ENCODE measurements at regions not wholly inside any gene's neighbourhood (a gene's known extent, or its start where the extent isn't known, plus 50 kb on each side); places are given as distances from the start of the nearest gene placed in this dataset.

- Histone ChIP-seq H3K4me3 (no peak overlapping the region), H3K4me1 (no peaks in the 10 kb centered on the region), H3K36me3 (ENCODE audit: insufficient read depth in 1 of 2, low read depth in 1 of 2) (no peaks in the 10 kb centered on the region), H3K9me3 (no peaks in the 10 kb centered on the region), H3K27ac (no peak overlapping the region), H3K27me3 (ENCODE audit: insufficient read depth in 3 of 3, low read length in 2 of 3) (no peaks in the 10 kb centered on the region)
- TF ChIP-seq, protein P1, sequence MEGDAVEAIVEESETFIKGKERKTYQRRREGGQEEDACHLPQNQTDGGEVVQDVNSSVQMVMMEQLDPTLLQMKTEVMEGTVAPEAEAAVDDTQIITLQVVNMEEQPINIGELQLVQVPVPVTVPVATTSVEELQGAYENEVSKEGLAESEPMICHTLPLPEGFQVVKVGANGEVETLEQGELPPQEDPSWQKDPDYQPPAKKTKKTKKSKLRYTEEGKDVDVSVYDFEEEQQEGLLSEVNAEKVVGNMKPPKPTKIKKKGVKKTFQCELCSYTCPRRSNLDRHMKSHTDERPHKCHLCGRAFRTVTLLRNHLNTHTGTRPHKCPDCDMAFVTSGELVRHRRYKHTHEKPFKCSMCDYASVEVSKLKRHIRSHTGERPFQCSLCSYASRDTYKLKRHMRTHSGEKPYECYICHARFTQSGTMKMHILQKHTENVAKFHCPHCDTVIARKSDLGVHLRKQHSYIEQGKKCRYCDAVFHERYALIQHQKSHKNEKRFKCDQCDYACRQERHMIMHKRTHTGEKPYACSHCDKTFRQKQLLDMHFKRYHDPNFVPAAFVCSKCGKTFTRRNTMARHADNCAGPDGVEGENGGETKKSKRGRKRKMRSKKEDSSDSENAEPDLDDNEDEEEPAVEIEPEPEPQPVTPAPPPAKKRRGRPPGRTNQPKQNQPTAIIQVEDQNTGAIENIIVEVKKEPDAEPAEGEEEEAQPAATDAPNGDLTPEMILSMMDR (IDR thresholded peaks at IDR 0.05), result no peak
- WGBS, 3 donors, result 87 to 91% (median 90%) methylated on average over 8 of the region's 8 CpGs
- DNase-seq (no peak), ATAC-seq (no peak)
- intact Hi-C loops (cut with DNase I), result no loop called here
These were observed 123.2 kb downstream of the MC4R start for GRCh38 chr18:60249388-60249787.

- H3K36me3 ChIP-seq (ENCODE audit: insufficient read depth in 1 of 2, low read depth in 1 of 2), result no peaks in the 10 kb centered on the region
- H3K9me3 ChIP-seq, result no peaks in the 10 kb centered on the region
- TF ChIP-seq, protein P1 (IDR thresholded peaks at IDR 0.05), result no peak
- H3K4me3 ChIP-seq, result no peak overlapping the region
- no peaks in the 10 kb centered on the region for H3K27me3 ChIP-seq (ENCODE audit: insufficient read depth in 3 of 3, low read length in 2 of 3)
- H3K27ac ChIP-seq, result no peak overlapping the region
- ATAC-seq (no peak), DNase-seq (no peak)
- H3K4me1 ChIP-seq, result no peaks in the 10 kb centered on the region
- intact Hi-C loops (cut with DNase I), result no loop called here
- 63 to 69% (median 69%) methylated on average over 2 of the region's 2 CpGs for WGBS, 3 donors
These were observed 123.9 kb downstream of the MC4R start for GRCh38 chr18:60248336-60249330.

- Histone ChIP-seq H3K36me3 (ENCODE audit: insufficient read depth in 1 of 2, low read depth in 1 of 2) (no peaks in the 10 kb centered on the region), H3K27me3 (ENCODE audit: insufficient read depth in 3 of 3, low read length in 2 of 3) (no peaks in the 10 kb centered on the region), H3K27ac (no peak overlapping the region), H3K9me3 (no peaks in the 10 kb centered on the region), H3K4me3 (no peak overlapping the region), H3K4me1 (no peaks in the 10 kb centered on the region)
- DNase-seq (no peak), ATAC-seq (no peak)
- intact Hi-C loops (cut with DNase I), result no loop called here
- TF ChIP-seq, protein P1 (IDR thresholded peaks at IDR 0.05), result no peak
- WGBS, 3 donors, result 50 to 63% (median 52%) methylated on average over 3 of the region's 3 CpGs
These were observed 125.5 kb downstream of the MC4R start for GRCh38 chr18:60247103-60247502.

GRCh38 chr18:60246606-60247005 lies 126.0 kb downstream of the MC4R start:
- H3K27ac ChIP-seq, result no peak overlapping the region
- no peaks in the 10 kb centered on the region for H3K4me1 ChIP-seq
- H3K4me3 ChIP-seq, result no peak overlapping the region
- H3K9me3 ChIP-seq, result no peaks in the 10 kb centered on the region
- 77 to 90% (median 77%) methylated on average over 1 of the region's 1 CpG for WGBS, 3 donors
- intact Hi-C loops (cut with DNase I), result no loop called here
- TF ChIP-seq, protein P1 (IDR thresholded peaks at IDR 0.05), result no peak
- no peaks in the 10 kb centered on the region for H3K27me3 ChIP-seq (ENCODE audit: insufficient read depth in 3 of 3, low read length in 2 of 3)
- no peaks in the 10 kb centered on the region for H3K36me3 ChIP-seq (ENCODE audit: insufficient read depth in 1 of 2, low read depth in 1 of 2)
- DNase-seq (no peak), ATAC-seq (no peak)

Data from psoas muscle (tissue), 7 donors.